ENCODE measurements at regions not wholly inside any gene's neighbourhood (a gene's known extent, or its start where the extent isn't known, plus 50 kb on each side); places are given as distances from the start of the nearest gene placed in this dataset.
A peak's percentile ranks its signal among the peaks of the same experiment; 100 is the strongest.

GRCh38 chr20:58592076-58592695 lies 58.9 kb upstream of the STX16 start:
- H4K91ac ChIP-seq (ENCODE audit: low read depth, low read length), result no peak overlapping the region
- no peak overlapping the region for H3K18ac ChIP-seq (ENCODE audit: low read length)
- H2AFZ ChIP-seq (ENCODE audit: insufficient read depth, low read length, poor library complexity), result no peak overlapping the region
- H3K36me3 ChIP-seq (ENCODE audit: control insufficient read depth in 1 of 2, insufficient read depth in 2 of 2, low read length in 2 of 2), result no peaks in the 10 kb centered on the region
- H3K4me3 ChIP-seq (ENCODE audit: low read depth, low read length), result no peak overlapping the region
- H3K23ac ChIP-seq (ENCODE audit: low read length), result no peak overlapping the region
- H3K27me3 ChIP-seq (ENCODE audit: insufficient read depth, low read length), result no peaks in the 10 kb centered on the region
- no peak overlapping the region for H2AK5ac ChIP-seq (ENCODE audit: low read length)
- H2BK120ac ChIP-seq (ENCODE audit: insufficient read depth, low read length, poor library complexity), result no peak overlapping the region
- H3K4me1 ChIP-seq (ENCODE audit: control insufficient read depth in 1 of 2, insufficient read depth in 2 of 2, low read length in 2 of 2), result peaks cover 0 to 6% of the 10 kb centered on the region in 2 experiments
- no peak overlapping the region for H3K9ac ChIP-seq (ENCODE audit: low read length)
- H4K8ac ChIP-seq (ENCODE audit: low read depth, low read length), result no peak overlapping the region
- no peak overlapping the region for H3K27ac ChIP-seq (ENCODE audit: low read depth, low read length)
- H2BK5ac ChIP-seq (ENCODE audit: low read depth, low read length, poor library complexity), result no peak overlapping the region
- no peak overlapping the region for H3K14ac ChIP-seq (ENCODE audit: low read length)
- no CpG with 5 or more reads among the region's 13 CpGs for WGBS (ENCODE audit: extremely low coverage, insufficient coverage, insufficient read length)
- DNase-seq, result peak in 1 of 2 donors; percentile 42
- no peaks in the 10 kb centered on the region for H3K79me2 ChIP-seq (ENCODE audit: control insufficient read depth, insufficient read depth, low read length, poor library complexity)
- H3K4ac ChIP-seq (ENCODE audit: low read depth, low read length), result no peak overlapping the region
- H3K79me1 ChIP-seq (ENCODE audit: low read length), result peaks cover 3% of the 10 kb centered on the region
- no peak overlapping the region for H4K12ac ChIP-seq (ENCODE audit: low read depth, low read length)
- H2BK12ac ChIP-seq (ENCODE audit: low read length), result no peak overlapping the region
- no peak overlapping the region for H3K4me2 ChIP-seq (ENCODE audit: low read length)
- no peaks in the 10 kb centered on the region for H3K9me3 ChIP-seq (ENCODE audit: insufficient read depth, low read depth, low read length)

GRCh38 chr20:58590679-58591473 lies 60.2 kb upstream of the STX16 start:
- no peak overlapping the region for H3K4me2 ChIP-seq (ENCODE audit: low read length)
- no peak overlapping the region for H3K9ac ChIP-seq (ENCODE audit: low read length)
- no peak overlapping the region for H4K91ac ChIP-seq (ENCODE audit: low read depth, low read length)
- no peak overlapping the region for H2AK5ac ChIP-seq (ENCODE audit: low read length)
- no peak overlapping the region for H3K4ac ChIP-seq (ENCODE audit: low read depth, low read length)
- no peak overlapping the region for H2BK12ac ChIP-seq (ENCODE audit: low read length)
- H3K36me3 ChIP-seq (ENCODE audit: control insufficient read depth in 1 of 2, insufficient read depth in 2 of 2, low read length in 2 of 2), result no peaks in the 10 kb centered on the region
- no CpG with 5 or more reads among the region's 12 CpGs for WGBS (ENCODE audit: extremely low coverage, insufficient coverage, insufficient read length)
- no peak overlapping the region for H3K27ac ChIP-seq (ENCODE audit: low read depth, low read length)
- no peak overlapping the region for H3K4me3 ChIP-seq (ENCODE audit: low read depth, low read length)
- H3K79me2 ChIP-seq (ENCODE audit: control insufficient read depth, insufficient read depth, low read length, poor library complexity), result peaks cover 2% of the 10 kb centered on the region
- no peak overlapping the region for H3K23ac ChIP-seq (ENCODE audit: low read length)
- no peak overlapping the region for H2BK5ac ChIP-seq (ENCODE audit: low read depth, low read length, poor library complexity)
- H4K12ac ChIP-seq (ENCODE audit: low read depth, low read length), result no peak overlapping the region
- H3K14ac ChIP-seq (ENCODE audit: low read length), result no peak overlapping the region
- no peak for DNase-seq
- H3K27me3 ChIP-seq (ENCODE audit: insufficient read depth, low read length), result no peaks in the 10 kb centered on the region
- H3K18ac ChIP-seq (ENCODE audit: low read length), result no peak overlapping the region
- peaks cover 9 to 10% of the 10 kb centered on the region in 2 experiments for H3K4me1 ChIP-seq (ENCODE audit: control insufficient read depth in 1 of 2, insufficient read depth in 2 of 2, low read length in 2 of 2)
- H3K79me1 ChIP-seq (ENCODE audit: low read length), result peaks cover 12% of the 10 kb centered on the region
- H3K9me3 ChIP-seq (ENCODE audit: insufficient read depth, low read depth, low read length), result peaks cover 2% of the 10 kb centered on the region
- H2BK120ac ChIP-seq (ENCODE audit: insufficient read depth, low read length, poor library complexity), result no peak overlapping the region
- H4K8ac ChIP-seq (ENCODE audit: low read depth, low read length), result no peak overlapping the region
- H2AFZ ChIP-seq (ENCODE audit: insufficient read depth, low read length, poor library complexity), result no peak overlapping the region

GRCh38 chr20:58587467-58587866 lies 63.6 kb upstream of the STX16 start:
- Histone ChIP-seq H3K79me2 (ENCODE audit: control insufficient read depth, insufficient read depth, low read length, poor library complexity) (peaks cover 2% of the 10 kb centered on the region), H2BK120ac (ENCODE audit: insufficient read depth, low read length, poor library complexity) (peak overlapping the region; percentile 2), H3K18ac (ENCODE audit: low read length) (no peak overlapping the region), H2AK5ac (ENCODE audit: low read length) (peak overlapping the region; percentile 0), H3K27ac (ENCODE audit: low read depth, low read length) (no peak overlapping the region), H4K8ac (ENCODE audit: low read depth, low read length) (no peak overlapping the region), H3K36me3 (ENCODE audit: control insufficient read depth in 1 of 2, insufficient read depth in 2 of 2, low read length in 2 of 2) (no peaks in the 10 kb centered on the region), H2BK5ac (ENCODE audit: low read depth, low read length, poor library complexity) (peak overlapping the region; percentile 2), H3K79me1 (ENCODE audit: low read length) (peaks cover 20% of the 10 kb centered on the region), H3K4me2 (ENCODE audit: low read length) (no peak overlapping the region), H3K4me3 (ENCODE audit: low read depth, low read length) (peak overlapping the region; percentile 10), H3K14ac (ENCODE audit: low read length) (no peak overlapping the region), H3K4ac (ENCODE audit: low read depth, low read length) (no peak overlapping the region), H4K91ac (ENCODE audit: low read depth, low read length) (peak overlapping the region; percentile 87), H4K12ac (ENCODE audit: low read depth, low read length) (no peak overlapping the region), H3K9me3 (ENCODE audit: insufficient read depth, low read depth, low read length) (peaks cover 2% of the 10 kb centered on the region), H3K4me1 (ENCODE audit: control insufficient read depth in 1 of 2, insufficient read depth in 2 of 2, low read length in 2 of 2) (peaks cover 15 to 18% of the 10 kb centered on the region in 2 experiments), H3K9ac (ENCODE audit: low read length) (no peak overlapping the region), H2BK12ac (ENCODE audit: low read length) (peak overlapping the region; percentile 93), H3K23ac (ENCODE audit: low read length) (no peak overlapping the region), H2AFZ (ENCODE audit: insufficient read depth, low read length, poor library complexity) (no peak overlapping the region), H3K27me3 (ENCODE audit: insufficient read depth, low read length) (no peaks in the 10 kb centered on the region)
- no peak for DNase-seq
- WGBS (ENCODE audit: extremely low coverage, insufficient coverage, insufficient read length), result no CpG with 5 or more reads among the region's 9 CpGs

- H3K23ac ChIP-seq (ENCODE audit: low read length), result no peak overlapping the region
- no peak overlapping the region for H2AFZ ChIP-seq (ENCODE audit: insufficient read depth, low read length, poor library complexity)
- H3K36me3 ChIP-seq (ENCODE audit: control insufficient read depth in 1 of 2, insufficient read depth in 2 of 2, low read length in 2 of 2), result no peaks in the 10 kb centered on the region
- H3K9me3 ChIP-seq (ENCODE audit: insufficient read depth, low read depth, low read length), result peaks cover 2% of the 10 kb centered on the region
- H4K91ac ChIP-seq (ENCODE audit: low read depth, low read length), result peak overlapping the region; percentile 87
- peaks cover 15 to 18% of the 10 kb centered on the region in 2 experiments for H3K4me1 ChIP-seq (ENCODE audit: control insufficient read depth in 1 of 2, insufficient read depth in 2 of 2, low read length in 2 of 2)
- peaks cover 2% of the 10 kb centered on the region for H3K79me2 ChIP-seq (ENCODE audit: control insufficient read depth, insufficient read depth, low read length, poor library complexity)
- peak overlapping the region; percentile 82 for H3K27ac ChIP-seq (ENCODE audit: low read depth, low read length)
- H4K12ac ChIP-seq (ENCODE audit: low read depth, low read length), result no peak overlapping the region
- H3K27me3 ChIP-seq (ENCODE audit: insufficient read depth, low read length), result no peaks in the 10 kb centered on the region
- H3K9ac ChIP-seq (ENCODE audit: low read length), result no peak overlapping the region
- H2AK5ac ChIP-seq (ENCODE audit: low read length), result peak overlapping the region; percentile 38
- WGBS (ENCODE audit: extremely low coverage, insufficient coverage, insufficient read length), result no CpG with 5 or more reads among the region's 6 CpGs
- peak overlapping the region; percentile 87 for H2BK120ac ChIP-seq (ENCODE audit: insufficient read depth, low read length, poor library complexity)
- H2BK12ac ChIP-seq (ENCODE audit: low read length), result peak overlapping the region; percentile 93
- H3K4me2 ChIP-seq (ENCODE audit: low read length), result no peak overlapping the region
- peak overlapping the region; percentile 32 for H3K4ac ChIP-seq (ENCODE audit: low read depth, low read length)
- peak overlapping the region; percentile 41 for H2BK5ac ChIP-seq (ENCODE audit: low read depth, low read length, poor library complexity)
- peak overlapping the region; percentile 58 for H3K18ac ChIP-seq (ENCODE audit: low read length)
- peak overlapping the region; percentile 59 for H4K8ac ChIP-seq (ENCODE audit: low read depth, low read length)
- H3K14ac ChIP-seq (ENCODE audit: low read length), result peak overlapping the region; percentile 60
- H3K4me3 ChIP-seq (ENCODE audit: low read depth, low read length), result no peak overlapping the region
- no peak for DNase-seq
- H3K79me1 ChIP-seq (ENCODE audit: low read length), result peaks cover 20% of the 10 kb centered on the region
Measured at GRCh38 chr20:58586565-58587093, 64.5 kb upstream of the STX16 start.

All from trophoblast cell (in vitro differentiated cells and primary cell).